ENCODE measurements at regions not wholly inside any gene's neighbourhood (a gene's known extent, or its start where the extent isn't known, plus 50 kb on each side); places are given as distances from the start of the nearest gene placed in this dataset.

- TF ChIP-seq U2AF2 (IDR thresholded peaks at IDR 0.05; ENCODE audit: low read depth, low read length) (no peak), BHLHE40 (IDR thresholded peaks at IDR 0.05; ENCODE audit: low read length) (no peak), HOXD1 (CRISPR knock-in tag; IDR thresholded peaks at IDR 0.05) (no peak), KAT8 (CRISPR knock-in tag; IDR thresholded peaks at IDR 0.05) (no peak), HMGXB3 (CRISPR knock-in tag; IDR thresholded peaks at IDR 0.05; ENCODE audit: borderline replicate concordance) (no peak), TERF1 (CRISPR knock-in tag; IDR thresholded peaks at IDR 0.05) (no peak), ZNF543 (CRISPR knock-in tag; IDR thresholded peaks at IDR 0.05) (no peak), ZNF20 (CRISPR knock-in tag; IDR thresholded peaks at IDR 0.05) (no peak), PBX3 (CRISPR knock-in tag; IDR thresholded peaks at IDR 0.05; ENCODE audit: borderline replicate concordance) (no peak), RXRB (CRISPR knock-in tag; IDR thresholded peaks at IDR 0.05; ENCODE audit: borderline replicate concordance) (no peak), LCORL (IDR thresholded peaks at IDR 0.05) (no peak), LCORL (CRISPR knock-in tag; IDR thresholded peaks at IDR 0.05) (no peak)
Observed at GRCh38 chr7:81331061-81332018, 412.5 kb upstream of the SEMA3C start.

Measured in HepG2 (cell line).